Calu3 (cell line): ENCODE measurements at regions not wholly inside any gene's neighbourhood (a gene's known extent, or its start where the extent isn't known, plus 50 kb on each side); places are given as distances from the start of the nearest gene placed in this dataset.

Source experiments
- BruUV-seq: library from RNA; stranded (reverse); fragments of 400-500 nt; replicated peaks from 2 replicates; lab custom pipeline; 2021; lab: Mats Ljungman, UMichigan
- CTCF ChIA-PET: fragments of 300-600 bp; sonication (Branson Sonifier 250); formaldehyde crosslinking; loops from one replicate; lab custom pipeline; 2022; ENCODE audit warnings: antibody characterized with exemption; lab: Charles Lee
- DNase-seq: peaks from one replicate; pipeline ENCODE4 v3.0.0; 2022
- H3K27ac Mint-ChIP-seq: one replicate; pipeline ENCODE4 v1.8.0; 2022; ENCODE audit warnings: mixed read lengths; ENCODE audit not compliant: unreplicated experiment
- H3K27me3 Mint-ChIP-seq: one replicate; pipeline ENCODE4 v1.8.0; 2022; ENCODE audit warnings: mixed read lengths; ENCODE audit not compliant: unreplicated experiment
- H3K36me3 Mint-ChIP-seq: one replicate; pipeline ENCODE4 v1.8.0; 2022; ENCODE audit warnings: mild to moderate bottlenecking, moderate library complexity, mixed read lengths; ENCODE audit not compliant: insufficient read depth, unreplicated experiment
- H3K4me1 Mint-ChIP-seq: one replicate; pipeline ENCODE4 v1.8.0; 2022; ENCODE audit warnings: mild to moderate bottlenecking, low read depth, mixed read lengths; ENCODE audit not compliant: unreplicated experiment
- H3K4me3 Mint-ChIP-seq: one replicate; pipeline ENCODE4 v1.8.0; 2022; ENCODE audit warnings: mild to moderate bottlenecking, low read depth, moderate library complexity, mixed read lengths; ENCODE audit not compliant: unreplicated experiment
- H3K9me3 Mint-ChIP-seq: one replicate; pipeline ENCODE4 v1.8.0; 2022; ENCODE audit warnings: low read depth, mixed read lengths; ENCODE audit not compliant: unreplicated experiment
- CTCF ChIP-seq: fragments of 200-600 bp; IDR thresholded peaks from one replicate; pipeline ENCODE4 v1.8.0; 2022; ENCODE audit warnings: antibody characterized with exemption; ENCODE audit not compliant: unreplicated experiment
- intact Hi-C: fragments of 100-400 bp; cut with micrococcal nuclease; formaldehyde crosslinking; loops from one replicate; pipeline ENCODE4 v1.10.0; 2022; ENCODE audit not compliant: unreplicated experiment

GRCh38 chr20:60810561-60810960 is 441.5 kb upstream of the CDH4 start:
- Mint-ChIP-seq H3K27ac (no peak overlapping the region), H3K4me1 (no peaks in the 10 kb centered on the region), H3K9me3 (peaks cover 8% of the 10 kb centered on the region), H3K27me3 (no peaks in the 10 kb centered on the region), H3K36me3 (no peaks in the 10 kb centered on the region), H3K4me3 (no peak overlapping the region)
- no peak for DNase-seq
- no peak for TF ChIP-seq CTCF
- BruUV-seq = no TSS peak
- intact Hi-C loops = no loop called here
- CTCF ChIA-PET = no interaction called here

GRCh38 chr20:60812561-60812960 is 439.5 kb upstream of the CDH4 start:
- Mint-ChIP-seq H3K9me3 (peaks cover 21% of the 10 kb centered on the region), H3K4me1 (no peaks in the 10 kb centered on the region), H3K36me3 (no peaks in the 10 kb centered on the region), H3K27ac (no peak overlapping the region), H3K4me3 (no peak overlapping the region), H3K27me3 (no peaks in the 10 kb centered on the region)
- intact Hi-C loops = no loop called here
- DNase-seq = no peak
- no peak for TF ChIP-seq CTCF
- CTCF ChIA-PET = no interaction called here
- BruUV-seq = no TSS peak

GRCh38 chr20:60813066-60813465 is 439.0 kb upstream of the CDH4 start:
- Mint-ChIP-seq H3K27me3 (no peaks in the 10 kb centered on the region), H3K4me1 (no peaks in the 10 kb centered on the region), H3K36me3 (no peaks in the 10 kb centered on the region), H3K4me3 (no peak overlapping the region), H3K9me3 (peaks cover 23% of the 10 kb centered on the region), H3K27ac (no peak overlapping the region)
- intact Hi-C loops = no loop called here
- no peak for DNase-seq
- no TSS peak for BruUV-seq
- CTCF ChIA-PET = no interaction called here
- no peak for TF ChIP-seq CTCF

- Mint-ChIP-seq H3K27ac (no peak overlapping the region), H3K4me3 (no peak overlapping the region), H3K36me3 (no peaks in the 10 kb centered on the region), H3K4me1 (no peaks in the 10 kb centered on the region), H3K27me3 (no peaks in the 10 kb centered on the region), H3K9me3 (peaks cover 23% of the 10 kb centered on the region)
- no peak for DNase-seq
- TF ChIP-seq CTCF = no peak
- no TSS peak for BruUV-seq
- intact Hi-C loops = no loop called here
- CTCF ChIA-PET = no interaction called here
These were observed 436.4 kb upstream of the CDH4 start for GRCh38 chr20:60815656-60816055.
